ENCODE measurements at regions not wholly inside any gene's neighbourhood (a gene's known extent, or its start where the extent isn't known, plus 50 kb on each side); places are given as distances from the start of the nearest gene placed in this dataset.

GRCh38 chr3:186476044-186476468 lies 68.1 kb downstream of the CRYGS start:
- no peak for DNase-seq (ENCODE audit: extremely low read depth, low read depth)
- TF ChIP-seq, protein P1, sequence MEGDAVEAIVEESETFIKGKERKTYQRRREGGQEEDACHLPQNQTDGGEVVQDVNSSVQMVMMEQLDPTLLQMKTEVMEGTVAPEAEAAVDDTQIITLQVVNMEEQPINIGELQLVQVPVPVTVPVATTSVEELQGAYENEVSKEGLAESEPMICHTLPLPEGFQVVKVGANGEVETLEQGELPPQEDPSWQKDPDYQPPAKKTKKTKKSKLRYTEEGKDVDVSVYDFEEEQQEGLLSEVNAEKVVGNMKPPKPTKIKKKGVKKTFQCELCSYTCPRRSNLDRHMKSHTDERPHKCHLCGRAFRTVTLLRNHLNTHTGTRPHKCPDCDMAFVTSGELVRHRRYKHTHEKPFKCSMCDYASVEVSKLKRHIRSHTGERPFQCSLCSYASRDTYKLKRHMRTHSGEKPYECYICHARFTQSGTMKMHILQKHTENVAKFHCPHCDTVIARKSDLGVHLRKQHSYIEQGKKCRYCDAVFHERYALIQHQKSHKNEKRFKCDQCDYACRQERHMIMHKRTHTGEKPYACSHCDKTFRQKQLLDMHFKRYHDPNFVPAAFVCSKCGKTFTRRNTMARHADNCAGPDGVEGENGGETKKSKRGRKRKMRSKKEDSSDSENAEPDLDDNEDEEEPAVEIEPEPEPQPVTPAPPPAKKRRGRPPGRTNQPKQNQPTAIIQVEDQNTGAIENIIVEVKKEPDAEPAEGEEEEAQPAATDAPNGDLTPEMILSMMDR (IDR thresholded peaks at IDR 0.05; ENCODE audit: low read depth, low read length) = no peak

- DNase-seq (ENCODE audit: extremely low read depth, low read depth) = no peak
- TF ChIP-seq, protein P1 (IDR thresholded peaks at IDR 0.05; ENCODE audit: low read depth, low read length) = no peak
Measured at GRCh38 chr3:186473166-186473565, 71.0 kb downstream of the CRYGS start.

- no peak for DNase-seq (ENCODE audit: extremely low read depth, low read depth)
- TF ChIP-seq, protein P1 (IDR thresholded peaks at IDR 0.05; ENCODE audit: low read depth, low read length) = no peak
Measured at GRCh38 chr3:186472456-186473008, 71.6 kb downstream of the CRYGS start.

DNA sequence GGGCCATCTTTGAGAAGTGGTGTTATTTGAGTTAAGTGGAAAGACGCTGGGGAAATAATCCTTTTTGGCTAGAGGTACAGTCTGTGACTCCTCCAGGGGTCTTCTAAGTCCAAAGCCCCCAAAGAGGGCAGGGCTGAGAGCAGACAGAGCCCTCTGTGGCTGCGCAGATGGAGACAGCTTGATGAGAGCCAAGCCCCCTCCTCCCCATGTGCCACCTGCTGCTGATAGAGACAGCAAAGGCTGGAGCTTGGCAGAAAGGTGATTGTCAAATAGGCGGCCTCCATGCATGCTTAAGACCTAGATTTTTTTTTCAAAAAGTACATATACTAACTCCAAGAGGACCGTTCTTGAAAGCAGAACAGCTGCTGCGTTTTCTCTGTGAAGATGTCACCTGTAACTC lies 72.4 kb downstream of the CRYGS start:
- DNase-seq (ENCODE audit: extremely low read depth, low read depth) = no peak
- TF ChIP-seq, protein P1 (IDR thresholded peaks at IDR 0.05; ENCODE audit: low read depth, low read length) = no peak

- TF ChIP-seq, protein P1 (IDR thresholded peaks at IDR 0.05; ENCODE audit: low read depth, low read length) = no peak
- no peak for DNase-seq (ENCODE audit: extremely low read depth, low read depth)
Measured at GRCh38 chr3:186469525-186469924, 74.7 kb downstream of the CRYGS start.

GRCh38 chr3:186467969-186468368 lies 76.2 kb downstream of the CRYGS start:
- no peak for DNase-seq (ENCODE audit: extremely low read depth, low read depth)
- TF ChIP-seq, protein P1 (IDR thresholded peaks at IDR 0.05; ENCODE audit: low read depth, low read length) = no peak

DNA sequence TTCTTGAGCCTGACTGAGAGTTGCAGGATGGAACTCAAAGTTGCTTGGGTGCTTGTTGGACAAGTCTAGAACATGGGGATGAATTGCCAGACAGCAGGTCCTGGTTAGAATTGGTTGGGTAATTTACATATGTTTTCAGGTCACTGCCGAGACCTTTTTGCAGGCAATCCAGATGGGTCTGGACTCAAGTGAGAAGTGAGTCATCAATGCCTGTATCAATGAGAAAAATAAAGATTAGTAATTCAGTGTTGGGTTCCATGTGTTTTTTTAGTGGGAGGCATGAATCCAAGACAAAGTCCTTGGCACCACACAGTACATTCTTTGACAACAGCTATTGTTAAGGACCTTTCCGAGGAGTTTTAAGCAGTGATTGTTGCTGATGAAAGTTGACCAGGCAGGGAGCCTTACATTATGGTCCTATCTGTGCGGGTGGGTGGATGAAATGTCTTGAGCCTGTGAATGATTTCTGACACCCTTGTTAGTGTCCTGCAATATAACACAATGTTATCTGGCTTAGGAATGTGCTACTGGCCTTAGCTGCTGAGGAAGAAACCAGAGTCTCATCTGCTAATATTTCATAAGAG lies 77.7 kb downstream of the CRYGS start:
- no peak for DNase-seq (ENCODE audit: extremely low read depth, low read depth)
- TF ChIP-seq, protein P1 (IDR thresholded peaks at IDR 0.05; ENCODE audit: low read depth, low read length) = no peak

All from AG09319 (cell line).